HCT116 (cell line): ENCODE measurements at regions not wholly inside any gene's neighbourhood (a gene's known extent, or its start where the extent isn't known, plus 50 kb on each side); places are given as distances from the start of the nearest gene placed in this dataset.

Experiments
- ATAC-seq: fragments of 200-7000 bp; cut with Tn5 transposase; 2 replicates; pipeline ENCODE4 v1.9.1; 2020; ENCODE audit warnings: mild to moderate bottlenecking, moderate library complexity
- BruUV-seq: library from RNA; stranded (reverse); fragments of 400-500 nt; replicated peaks from 2 replicates; lab custom pipeline; 2021; lab: Mats Ljungman, UMichigan
- CTCF ChIA-PET: fragments of 300-600 bp; sonication (Branson Sonifier 250); formaldehyde crosslinking; loops from one replicate; lab custom pipeline; 2021; ENCODE audit warnings: antibody characterized with exemption; lab: Charles Lee
- POLR2A ChIA-PET: fragments of 300-600, 350-600 bp; sonication (Branson Sonifier 250); formaldehyde crosslinking; loops from one replicate; lab custom pipeline; 2021; ENCODE audit warnings: antibody characterized with exemption; lab: Charles Lee
- RAD21 ChIA-PET, 2 experiments: fragments of 300-600 bp; sonication (Branson Sonifier 250); formaldehyde crosslinking; loops; one replicate each; lab custom pipeline; 2023; ENCODE audit warnings: low total read pairs in 2 of 2; ENCODE audit not compliant: uncharacterized antibody in 2 of 2, unreplicated experiment in 2 of 2, low non-redundant PET in 1 of 2; lab: Charles Lee
- DNase-seq: peaks from one replicate; pipeline ENCODE4 v3.0.0-alpha.2; 2010; ENCODE audit warnings: low read depth, low spot score
- H2AFZ ChIP-seq: fragments of 200-600 bp; shearing (Covaris generic), sonication (generic); 2 replicates; pipeline ENCODE4 v1.6.1; 2017; ENCODE audit warnings: low read depth, mixed run types, mixed read lengths, antibody characterized with exemption, low read length; ENCODE audit not compliant: poor library complexity, severe bottlenecking
- H3K27ac ChIP-seq: 2 replicates; pipeline ENCODE4 v1.5.1; 2012; ENCODE audit warnings: low read depth, low read length
- H3K27me3 ChIP-seq: fragments of 200-600 bp; sonication (generic); 2 replicates; pipeline ENCODE4 v1.6.1; 2016; ENCODE audit warnings: mixed run types, low read length, mixed read lengths; ENCODE audit not compliant: insufficient read depth
- H3K36me3 ChIP-seq, 2 experiments: fragments of 200-500 bp in 1 of 2; fragments of 200-600 bp in 1 of 2; sonication (Bioruptor generic) in 1 of 2; sonication (generic) in 1 of 2; 2 replicates each; pipeline versions ENCODE4 v1.5.1 to v1.6.1; 2014 to 2016; ENCODE audit warnings: low read length in 2 of 2, inconsistent platforms in 1 of 2, mixed read lengths in 1 of 2, mixed run types in 1 of 2; ENCODE audit not compliant: insufficient read depth in 2 of 2, control insufficient read depth in 1 of 2
- H3K4me1 ChIP-seq, 2 experiments: fragments of 200-600 bp in 1 of 2; sonication (generic) in 1 of 2; 2 replicates each; pipeline versions ENCODE4 v1.5.1 to v1.6.1; 2012 to 2017; ENCODE audit warnings: low read length in 2 of 2, inconsistent platforms in 1 of 2, mild to moderate bottlenecking in 1 of 2, mixed read lengths in 1 of 2, mixed run types in 1 of 2, moderate library complexity in 1 of 2; ENCODE audit not compliant: insufficient read depth in 2 of 2, control insufficient read depth in 1 of 2
- H3K4me2 ChIP-seq: fragments of 200-600 bp; sonication (generic); 2 replicates; pipeline ENCODE4 v1.6.1; 2017; ENCODE audit warnings: mixed run types, low read length, mixed read lengths
- H3K4me3 ChIP-seq, 2 experiments: fragments of 200-600 bp in 1 of 2; sonication (generic) in 1 of 2; replicated peaks in 1 of 2; 2 replicates each; pipeline ENCODE4 v1.5.1; 2011 to 2016; ENCODE audit warnings: low read length in 2 of 2, control low read depth in 1 of 2, low read depth in 1 of 2, mild to moderate bottlenecking in 1 of 2, mixed read lengths in 1 of 2, mixed run types in 1 of 2
- H3K79me2 ChIP-seq: fragments of 200-600 bp; sonication (generic); 2 replicates; pipeline ENCODE4 v1.6.1; 2017; ENCODE audit warnings: mild to moderate bottlenecking, mixed run types, low read length, moderate library complexity, mixed read lengths; ENCODE audit not compliant: insufficient read depth
- H3K9ac ChIP-seq: fragments of 200-600 bp; sonication (generic); 2 replicates; pipeline ENCODE4 v1.6.1; 2016; ENCODE audit warnings: low read length, mixed read lengths
- H3K9me2 ChIP-seq: fragments of 200-600 bp; sonication (generic), shearing (Covaris generic); 2 replicates; pipeline ENCODE4 v1.6.1; 2017; ENCODE audit warnings: mixed run types, mild to moderate bottlenecking, moderate library complexity; ENCODE audit not compliant: insufficient read depth
- H3K9me3 ChIP-seq, 2 experiments: fragments of 200-500 bp in 1 of 2; fragments of 200-600 bp in 1 of 2; sonication (Bioruptor generic) in 1 of 2; sonication (generic) in 1 of 2; 2 replicates each; pipeline ENCODE4 v1.6.1; 2014 to 2017; ENCODE audit warnings: low read length in 2 of 2, mixed read lengths in 2 of 2, inconsistent platforms in 1 of 2, low read depth in 1 of 2, mild to moderate bottlenecking in 1 of 2, mixed run types in 1 of 2, moderate library complexity in 1 of 2; ENCODE audit not compliant: control insufficient read depth in 1 of 2, insufficient read depth in 1 of 2
- H4K20me1 ChIP-seq: fragments of 200-600 bp; sonication (generic), shearing (Covaris generic); 2 replicates; pipeline ENCODE4 v1.6.1; 2017; ENCODE audit warnings: mixed run types, mild to moderate bottlenecking, moderate library complexity; ENCODE audit not compliant: insufficient read depth
- CBX3 ChIP-seq: IDR thresholded peaks from 2 replicates; pipeline ENCODE4 v1.6.1; 2012; ENCODE audit warnings: low read depth
- EGR1 ChIP-seq: IDR thresholded peaks from 2 replicates; pipeline ENCODE4 v1.6.1; 2012; ENCODE audit warnings: low read depth
- EZH2phosphoT487 ChIP-seq: fragments of 200-600 bp; IDR thresholded peaks from 2 replicates; pipeline ENCODE4 v1.6.1; 2018; ENCODE audit warnings: antibody characterized with exemption, borderline replicate concordance
- POLR2A ChIP-seq: IDR thresholded peaks from 2 replicates; pipeline ENCODE4 v1.7.0; 2011; ENCODE audit warnings: borderline replicate concordance; ENCODE audit not compliant: insufficient read depth, insufficient read length; ENCODE audit errors: extremely low read depth
- RAD21 ChIP-seq: IDR thresholded peaks from 2 replicates; pipeline ENCODE4 v1.6.1; 2012; ENCODE audit warnings: low read depth, mild to moderate bottlenecking
- SIN3A ChIP-seq: IDR thresholded peaks from 2 replicates; pipeline ENCODE4 v1.6.1; 2012; ENCODE audit warnings: low read depth
- SRF ChIP-seq: IDR thresholded peaks from 2 replicates; pipeline ENCODE4 v1.6.1; 2012; ENCODE audit warnings: low read depth
- TCF7L2 ChIP-seq: IDR thresholded peaks from 2 replicates; pipeline ENCODE4 v1.7.0; 2011; ENCODE audit warnings: borderline replicate concordance, inconsistent platforms; ENCODE audit not compliant: insufficient read depth, insufficient read length; ENCODE audit errors: extremely low read depth
- ZFX ChIP-seq: fragments of 450-650 bp; IDR thresholded peaks from 2 replicates; pipeline ENCODE4 v1.6.1; 2017
- intact Hi-C: fragments of 100-400 bp; cut with micrococcal nuclease; formaldehyde crosslinking; loops from 2 replicates; pipeline ENCODE4 v1.10.0; 2022
- TF ChIP-seq, protein P1 (sequence below), 3 experiments: fragments of 200-600 bp in 1 of 3; sonication (generic) in 1 of 3; IDR thresholded peaks in 2 of 3; conservative IDR thresholded peaks in 1 of 3; 2 replicates each; pipeline ENCODE4 v1.5.1; 2012 to 2017; ENCODE audit warnings: low read depth in 2 of 3, low read length in 2 of 3, antibody characterized with exemption in 1 of 3, borderline replicate concordance in 1 of 3, control low read depth in 1 of 3, mild to moderate bottlenecking in 1 of 3, mixed read lengths in 1 of 3, mixed run types in 1 of 3, moderate library complexity in 1 of 3; ENCODE audit not compliant: insufficient read depth in 1 of 3
- TF ChIP-seq, protein P2 (sequence below): IDR thresholded peaks from 2 replicates; pipeline ENCODE4 v1.6.1; 2012
- TF ChIP-seq, protein P3 (sequence below): IDR thresholded peaks from 2 replicates; pipeline ENCODE4 v1.6.1; 2012
- TF ChIP-seq, protein P4 (sequence below): IDR thresholded peaks from 2 replicates; pipeline ENCODE4 v1.6.1; 2011; ENCODE audit warnings: mild to moderate bottlenecking, low read length, moderate library complexity; ENCODE audit not compliant: insufficient replicate concordance; ENCODE audit errors: extremely low read depth

DNA sequence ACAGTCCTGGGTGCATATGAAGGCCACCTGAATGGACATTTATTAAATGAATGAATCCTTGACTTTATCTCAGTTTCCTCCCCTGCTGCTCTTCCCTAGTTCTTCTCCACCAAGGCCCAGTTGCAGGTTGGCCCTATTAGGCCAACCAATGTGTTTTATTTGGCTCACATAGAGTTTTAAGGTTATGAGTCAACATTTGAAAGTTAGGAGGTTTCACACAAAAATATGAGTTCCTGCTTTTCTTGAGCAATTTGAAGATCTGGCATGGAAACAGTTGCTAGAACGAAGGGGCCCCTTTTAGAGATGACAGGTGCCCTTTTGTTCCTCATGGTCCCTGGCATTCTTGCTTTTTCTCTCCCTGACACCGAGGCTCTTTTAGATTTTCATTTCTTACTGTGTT, 83.0 kb upstream of the PDZRN3 start:
- no TSS peak for BruUV-seq
- Histone ChIP-seq H3K27me3 (no peaks in the 10 kb centered on the region), H3K79me2 (no peaks in the 10 kb centered on the region), H3K9me2 (no peaks in the 10 kb centered on the region), H3K9ac (no peak overlapping the region), H2AFZ (no peak overlapping the region), H3K4me2 (no peak overlapping the region), H3K27ac (no peak overlapping the region), H3K4me1 (no peaks in the 10 kb centered on the region), H3K9me3 (peaks cover 0 to 10% of the 10 kb centered on the region in 2 experiments; a peak in 1 of 4 replicates), H3K4me3 (no peak overlapping the region), H4K20me1 (no peaks in the 10 kb centered on the region), H3K36me3 (no peaks in the 10 kb centered on the region)
- TF ChIP-seq, protein P1, sequence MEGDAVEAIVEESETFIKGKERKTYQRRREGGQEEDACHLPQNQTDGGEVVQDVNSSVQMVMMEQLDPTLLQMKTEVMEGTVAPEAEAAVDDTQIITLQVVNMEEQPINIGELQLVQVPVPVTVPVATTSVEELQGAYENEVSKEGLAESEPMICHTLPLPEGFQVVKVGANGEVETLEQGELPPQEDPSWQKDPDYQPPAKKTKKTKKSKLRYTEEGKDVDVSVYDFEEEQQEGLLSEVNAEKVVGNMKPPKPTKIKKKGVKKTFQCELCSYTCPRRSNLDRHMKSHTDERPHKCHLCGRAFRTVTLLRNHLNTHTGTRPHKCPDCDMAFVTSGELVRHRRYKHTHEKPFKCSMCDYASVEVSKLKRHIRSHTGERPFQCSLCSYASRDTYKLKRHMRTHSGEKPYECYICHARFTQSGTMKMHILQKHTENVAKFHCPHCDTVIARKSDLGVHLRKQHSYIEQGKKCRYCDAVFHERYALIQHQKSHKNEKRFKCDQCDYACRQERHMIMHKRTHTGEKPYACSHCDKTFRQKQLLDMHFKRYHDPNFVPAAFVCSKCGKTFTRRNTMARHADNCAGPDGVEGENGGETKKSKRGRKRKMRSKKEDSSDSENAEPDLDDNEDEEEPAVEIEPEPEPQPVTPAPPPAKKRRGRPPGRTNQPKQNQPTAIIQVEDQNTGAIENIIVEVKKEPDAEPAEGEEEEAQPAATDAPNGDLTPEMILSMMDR (IDR thresholded peaks at IDR 0.05 in 2 of 3, conservative IDR thresholded peaks at IDR 0.05 in 1 of 3; ENCODE audit: borderline replicate concordance in 1 of 3, insufficient read depth in 1 of 3, low read depth in 2 of 3, low read length in 2 of 3) = no peak
- TF ChIP-seq ZFX (no peak), SIN3A (no peak), RAD21 (no peak), TCF7L2 (no peak)
- TF ChIP-seq, protein P2, sequence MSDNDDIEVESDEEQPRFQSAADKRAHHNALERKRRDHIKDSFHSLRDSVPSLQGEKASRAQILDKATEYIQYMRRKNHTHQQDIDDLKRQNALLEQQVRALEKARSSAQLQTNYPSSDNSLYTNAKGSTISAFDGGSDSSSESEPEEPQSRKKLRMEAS = no peak
- RAD21 ChIA-PET = no interaction called here
- ATAC-seq (no peak), DNase-seq (no peak)
- CTCF ChIA-PET = no interaction called here
- POLR2A ChIA-PET = no interaction called here
- intact Hi-C loops = no loop called here

DNA sequence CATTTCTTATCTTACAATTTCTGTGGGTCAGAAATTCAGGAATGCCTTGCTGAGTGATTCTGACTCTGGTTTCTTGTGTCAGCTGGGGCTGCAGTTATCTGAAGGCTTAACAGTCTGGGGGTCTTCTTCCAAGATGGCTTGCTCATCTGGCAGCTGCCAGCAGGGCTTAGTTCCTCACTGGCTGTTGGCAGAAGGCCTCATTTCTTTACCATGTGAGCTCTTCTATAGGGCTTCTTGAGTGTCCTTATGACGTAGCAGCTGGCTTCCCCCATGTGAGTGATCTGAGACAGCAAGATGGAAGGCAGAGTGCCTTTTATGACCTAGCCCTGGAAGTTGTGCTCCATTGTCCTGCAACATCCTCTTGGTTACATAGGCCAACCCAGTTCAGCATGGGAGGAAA, 82.0 kb upstream of the PDZRN3 start:
- intact Hi-C loops = no loop called here
- BruUV-seq = no TSS peak
- CTCF ChIA-PET = no interaction called here
- TF ChIP-seq, protein P1 (IDR thresholded peaks at IDR 0.05 in 2 of 3, conservative IDR thresholded peaks at IDR 0.05 in 1 of 3; ENCODE audit: borderline replicate concordance in 1 of 3, insufficient read depth in 1 of 3, low read depth in 2 of 3, low read length in 2 of 3) = no peak
- TF ChIP-seq EZH2phosphoT487 (no peak), POLR2A (no peak), EGR1 (no peak), ZFX (no peak), CBX3 (no peak), SRF (no peak)
- TF ChIP-seq, protein P3, sequence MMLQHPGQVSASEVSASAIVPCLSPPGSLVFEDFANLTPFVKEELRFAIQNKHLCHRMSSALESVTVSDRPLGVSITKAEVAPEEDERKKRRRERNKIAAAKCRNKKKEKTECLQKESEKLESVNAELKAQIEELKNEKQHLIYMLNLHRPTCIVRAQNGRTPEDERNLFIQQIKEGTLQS = no peak
- TF ChIP-seq, protein P4, sequence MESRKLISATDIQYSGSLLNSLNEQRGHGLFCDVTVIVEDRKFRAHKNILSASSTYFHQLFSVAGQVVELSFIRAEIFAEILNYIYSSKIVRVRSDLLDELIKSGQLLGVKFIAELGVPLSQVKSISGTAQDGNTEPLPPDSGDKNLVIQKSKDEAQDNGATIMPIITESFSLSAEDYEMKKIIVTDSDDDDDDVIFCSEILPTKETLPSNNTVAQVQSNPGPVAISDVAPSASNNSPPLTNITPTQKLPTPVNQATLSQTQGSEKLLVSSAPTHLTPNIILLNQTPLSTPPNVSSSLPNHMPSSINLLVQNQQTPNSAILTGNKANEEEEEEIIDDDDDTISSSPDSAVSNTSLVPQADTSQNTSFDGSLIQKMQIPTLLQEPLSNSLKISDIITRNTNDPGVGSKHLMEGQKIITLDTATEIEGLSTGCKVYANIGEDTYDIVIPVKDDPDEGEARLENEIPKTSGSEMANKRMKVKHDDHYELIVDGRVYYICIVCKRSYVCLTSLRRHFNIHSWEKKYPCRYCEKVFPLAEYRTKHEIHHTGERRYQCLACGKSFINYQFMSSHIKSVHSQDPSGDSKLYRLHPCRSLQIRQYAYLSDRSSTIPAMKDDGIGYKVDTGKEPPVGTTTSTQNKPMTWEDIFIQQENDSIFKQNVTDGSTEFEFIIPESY = no peak

More for the DNA sequence above, 82.0 kb upstream of the PDZRN3 start:
- Histone ChIP-seq H3K79me2 (no peaks in the 10 kb centered on the region), H3K9me2 (no peaks in the 10 kb centered on the region), H3K9ac (no peak overlapping the region), H3K4me2 (no peak overlapping the region), H4K20me1 (no peaks in the 10 kb centered on the region), H3K4me3 (no peak overlapping the region), H3K27me3 (no peaks in the 10 kb centered on the region), H3K36me3 (no peaks in the 10 kb centered on the region), H3K4me1 (no peaks in the 10 kb centered on the region), H3K9me3 (peaks cover 0 to 12% of the 10 kb centered on the region in 2 experiments; a peak in 1 of 4 replicates), H3K27ac (no peak overlapping the region), H2AFZ (no peak overlapping the region)
- DNase-seq (no peak), ATAC-seq (no peak)
- POLR2A ChIA-PET = no interaction called here
- RAD21 ChIA-PET = no interaction called here
